Cardiac muscle cell (in vitro differentiated cells and primary cell): ENCODE measurements at regions not wholly inside any gene's neighbourhood (a gene's known extent, or its start where the extent isn't known, plus 50 kb on each side); places are given as distances from the start of the nearest gene placed in this dataset.

Experiments
- DNase-seq, 2 donors: peaks; one replicate each; pipeline versions ENCODE4 v3.0.0 to v3.0.0-alpha.2; 2010 to 2017; ENCODE audit warnings: low read depth in 1 of 2, low spot score in 1 of 2
- H3K27ac ChIP-seq: fragments of 200-600 bp; sonication (generic); 2 replicates; pipeline ENCODE4 v1.5.1; 2016
- H3K27me3 ChIP-seq: fragments of 200-600 bp; sonication (generic); 2 replicates; pipeline ENCODE4 v1.6.0; 2016; ENCODE audit warnings: control low read depth
- H3K36me3 ChIP-seq: fragments of 200-600 bp; sonication (generic); 2 replicates; pipeline ENCODE4 v1.5.1; 2016; ENCODE audit warnings: control low read depth
- H3K4me1 ChIP-seq: fragments of 200-600 bp; sonication (generic); 2 replicates; pipeline ENCODE4 v1.8.1; 2017; ENCODE audit warnings: low read depth, mild to moderate bottlenecking, mixed run types
- H3K4me3 ChIP-seq: fragments of 200-600 bp; sonication (generic); 2 replicates; pipeline ENCODE4 v1.5.1; 2016; ENCODE audit warnings: mild to moderate bottlenecking
- H3K9me3 ChIP-seq: fragments of 200-600 bp; sonication (generic); 2 replicates; pipeline ENCODE4 v1.5.1; 2017; ENCODE audit warnings: low read depth, mild to moderate bottlenecking, control low read depth
- CTCF ChIP-seq: IDR thresholded peaks from 2 replicates; pipeline ENCODE4 v1.5.1; 2012; ENCODE audit warnings: low read depth, mild to moderate bottlenecking, low read length

GRCh38 chr5:125041798-125042197 is 295.4 kb upstream of the ZNF608 start:
- H3K36me3 ChIP-seq, result no peaks in the 10 kb centered on the region
- H3K27ac ChIP-seq, result no peak overlapping the region
- no peak for DNase-seq

DNA sequence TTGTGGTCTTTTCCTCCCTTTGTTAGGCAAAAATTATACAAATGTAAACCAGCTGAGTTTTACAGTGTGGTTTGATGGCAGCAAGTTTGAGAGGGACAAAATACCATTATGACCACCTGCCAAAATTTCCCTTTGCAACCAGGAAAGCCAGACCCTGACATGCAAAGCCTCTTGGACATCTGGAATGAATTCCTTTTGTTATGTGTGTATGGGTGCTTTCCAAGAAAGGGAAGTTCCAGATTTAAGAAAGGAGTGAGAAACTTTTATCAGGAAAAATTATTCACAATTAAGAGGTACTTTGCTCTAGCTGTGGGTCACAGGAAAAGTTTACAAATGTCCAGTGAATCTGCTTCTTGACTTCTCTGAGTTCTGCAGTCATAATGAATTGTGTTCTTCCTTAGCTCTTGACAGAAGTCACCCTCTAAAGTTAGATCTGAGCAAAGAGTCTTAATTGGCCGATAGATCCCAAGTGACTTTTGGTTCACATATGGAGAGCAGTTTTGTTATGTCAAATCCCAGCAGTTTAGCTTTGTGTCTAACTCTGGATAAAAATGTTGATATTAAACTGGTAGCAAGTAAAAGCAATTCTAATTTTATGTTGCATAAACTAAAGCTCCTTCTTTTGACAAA is 295.9 kb upstream of the ZNF608 start:
- Histone ChIP-seq H3K27ac (no peak overlapping the region), H3K9me3 (no peaks in the 10 kb centered on the region), H3K4me3 (no peak overlapping the region), H3K4me1 (peaks cover 30% of the 10 kb centered on the region), H3K36me3 (no peaks in the 10 kb centered on the region), H3K27me3 (no peaks in the 10 kb centered on the region)
- peak in 1 of 2 donors; percentile 36 for DNase-seq
- TF ChIP-seq CTCF, result no peak

More at GRCh38 chr5:125041798-125042197, 295.4 kb upstream of the ZNF608 start:
- Histone ChIP-seq H3K27me3 (no peaks in the 10 kb centered on the region), H3K4me3 (no peak overlapping the region), H3K9me3 (no peaks in the 10 kb centered on the region), H3K4me1 (peaks cover 30% of the 10 kb centered on the region)
- no peak for TF ChIP-seq CTCF

DNA sequence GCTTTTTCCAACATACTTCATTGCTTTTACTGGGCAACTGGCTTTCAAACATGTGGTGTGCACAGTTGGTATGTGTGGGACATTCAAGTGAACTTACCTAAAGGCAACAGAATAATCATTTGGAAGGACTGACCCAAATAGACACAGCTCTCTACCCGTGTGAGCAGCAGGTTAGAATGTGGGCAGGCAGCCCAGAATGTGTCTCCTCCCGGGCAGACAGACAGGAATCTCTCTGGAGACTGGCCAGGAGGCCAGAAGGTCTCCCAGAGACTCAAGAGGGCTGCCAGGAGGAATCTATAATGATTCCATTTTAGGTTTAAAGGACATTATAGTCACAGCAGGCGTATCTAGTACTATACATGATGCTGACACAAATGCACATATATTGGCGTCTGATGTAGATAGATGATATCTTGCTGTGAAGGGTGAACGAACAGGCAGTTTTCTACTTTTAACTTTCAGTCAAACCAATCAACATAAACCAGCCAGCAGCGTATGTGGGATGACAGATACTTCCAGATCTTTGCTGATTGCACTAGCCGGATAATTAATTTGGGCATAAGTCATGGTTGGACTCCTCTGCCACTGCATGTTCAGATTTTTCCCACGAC is 297.4 kb upstream of the ZNF608 start:
- H3K4me1 ChIP-seq, result peaks cover 30% of the 10 kb centered on the region
- H3K27ac ChIP-seq, result peak overlapping the region; percentile 88
- no peak overlapping the region for H3K4me3 ChIP-seq
- H3K36me3 ChIP-seq, result no peaks in the 10 kb centered on the region
- H3K9me3 ChIP-seq, result no peaks in the 10 kb centered on the region
- no peak for TF ChIP-seq CTCF
- no peaks in the 10 kb centered on the region for H3K27me3 ChIP-seq
- peak; percentile 70 to 88 for DNase-seq

- H3K9me3 ChIP-seq, result no peaks in the 10 kb centered on the region
- TF ChIP-seq CTCF, result no peak
- no peak overlapping the region for H3K4me3 ChIP-seq
- H3K4me1 ChIP-seq, result peaks cover 30% of the 10 kb centered on the region
- H3K27ac ChIP-seq, result peak overlapping the region; percentile 88
- H3K36me3 ChIP-seq, result no peaks in the 10 kb centered on the region
- DNase-seq, result peak in 1 of 2 donors; percentile 25
- no peaks in the 10 kb centered on the region for H3K27me3 ChIP-seq
Observed at GRCh38 chr5:125044491-125045282, 298.2 kb upstream of the ZNF608 start.

DNA sequence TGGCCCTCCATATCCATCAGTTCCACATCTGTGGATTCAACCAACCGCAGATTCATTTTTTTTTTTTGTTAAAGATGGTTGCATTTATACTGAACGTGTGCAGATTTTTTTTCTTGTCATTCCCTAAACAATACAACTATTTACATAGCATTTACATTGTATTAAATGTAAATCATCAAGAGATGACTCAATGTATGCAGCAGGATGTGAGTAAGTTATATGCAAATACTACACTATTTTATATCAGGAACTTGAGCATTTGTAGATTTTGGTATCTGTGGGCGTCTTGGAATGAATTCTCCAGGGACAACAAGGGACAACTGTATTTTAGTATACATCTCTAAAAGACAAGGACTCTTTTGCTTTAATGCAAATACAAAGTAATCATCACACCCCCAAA is 299.2 kb upstream of the ZNF608 start:
- no peak for DNase-seq
- Histone ChIP-seq H3K27ac (no peak overlapping the region), H3K9me3 (no peaks in the 10 kb centered on the region), H3K27me3 (no peaks in the 10 kb centered on the region), H3K36me3 (no peaks in the 10 kb centered on the region), H3K4me1 (peaks cover 30% of the 10 kb centered on the region), H3K4me3 (no peak overlapping the region)
- TF ChIP-seq CTCF, result no peak
